ENCODE measurements at regions not wholly inside any gene's neighbourhood (a gene's known extent, or its start where the extent isn't known, plus 50 kb on each side); places are given as distances from the start of the nearest gene placed in this dataset.

- TF ChIP-seq, protein P1, sequence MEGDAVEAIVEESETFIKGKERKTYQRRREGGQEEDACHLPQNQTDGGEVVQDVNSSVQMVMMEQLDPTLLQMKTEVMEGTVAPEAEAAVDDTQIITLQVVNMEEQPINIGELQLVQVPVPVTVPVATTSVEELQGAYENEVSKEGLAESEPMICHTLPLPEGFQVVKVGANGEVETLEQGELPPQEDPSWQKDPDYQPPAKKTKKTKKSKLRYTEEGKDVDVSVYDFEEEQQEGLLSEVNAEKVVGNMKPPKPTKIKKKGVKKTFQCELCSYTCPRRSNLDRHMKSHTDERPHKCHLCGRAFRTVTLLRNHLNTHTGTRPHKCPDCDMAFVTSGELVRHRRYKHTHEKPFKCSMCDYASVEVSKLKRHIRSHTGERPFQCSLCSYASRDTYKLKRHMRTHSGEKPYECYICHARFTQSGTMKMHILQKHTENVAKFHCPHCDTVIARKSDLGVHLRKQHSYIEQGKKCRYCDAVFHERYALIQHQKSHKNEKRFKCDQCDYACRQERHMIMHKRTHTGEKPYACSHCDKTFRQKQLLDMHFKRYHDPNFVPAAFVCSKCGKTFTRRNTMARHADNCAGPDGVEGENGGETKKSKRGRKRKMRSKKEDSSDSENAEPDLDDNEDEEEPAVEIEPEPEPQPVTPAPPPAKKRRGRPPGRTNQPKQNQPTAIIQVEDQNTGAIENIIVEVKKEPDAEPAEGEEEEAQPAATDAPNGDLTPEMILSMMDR (IDR thresholded peaks at IDR 0.05; ENCODE audit: poor library complexity, severe bottlenecking) = no peak
Observed at GRCh38 chr4:3851881-3852280, 85.7 kb downstream of the ADRA2C start (continued).

GRCh38 chr4:3852309-3852708, 86.1 kb downstream of the ADRA2C start:
- Histone ChIP-seq H3K79me2 (replicated peaks; ENCODE audit: insufficient read depth, low read length) (no peaks in the 10 kb centered on the region), H4K20me1 (ENCODE audit: insufficient read depth) (no peaks in the 10 kb centered on the region), H3K4me2 (ENCODE audit: low read length) (no peak overlapping the region), H3K9me3 (ENCODE audit: low read length) (no peaks in the 10 kb centered on the region), H3K27ac (ENCODE audit: low read length) (no peak overlapping the region), H3K27me3 (ENCODE audit: insufficient read depth, low read depth, low read length) (no peaks in the 10 kb centered on the region), H3F3A (ENCODE audit: insufficient read depth, low read length, poor library complexity, severe bottlenecking) (no peaks in the 10 kb centered on the region), H2AFZ (ENCODE audit: low read depth, low read length) (no peak overlapping the region), H3K9me2 (ENCODE audit: insufficient read depth, low read length) (no peaks in the 10 kb centered on the region), H3K36me3 (ENCODE audit: insufficient read depth, low read length) (no peaks in the 10 kb centered on the region), H3K4me3 (ENCODE audit: low read length) (no peak overlapping the region), H3K9ac (ENCODE audit: low read length) (no peak overlapping the region)
- TF ChIP-seq EP300 (conservative IDR thresholded peaks at IDR 0.05; ENCODE audit: poor library complexity, severe bottlenecking) (no peak), TAF1 (IDR thresholded peaks at IDR 0.05; ENCODE audit: low read depth) (no peak), RAD21 (conservative IDR thresholded peaks at IDR 0.05) (no peak), MXI1 (conservative IDR thresholded peaks at IDR 0.05; ENCODE audit: poor library complexity, severe bottlenecking) (no peak), REST (IDR thresholded peaks at IDR 0.05; ENCODE audit: borderline replicate concordance) (no peak), EZH2 (IDR thresholded peaks at IDR 0.05; ENCODE audit: borderline replicate concordance, insufficient read depth, low read length, poor library complexity, severe bottlenecking) (no peak), SMC3 (conservative IDR thresholded peaks at IDR 0.05; ENCODE audit: poor library complexity) (no peak), POLR2AphosphoS5 (IDR thresholded peaks at IDR 0.05) (no peak)
- TF ChIP-seq, protein P1 (IDR thresholded peaks at IDR 0.05; ENCODE audit: poor library complexity, severe bottlenecking) = no peak

DNA sequence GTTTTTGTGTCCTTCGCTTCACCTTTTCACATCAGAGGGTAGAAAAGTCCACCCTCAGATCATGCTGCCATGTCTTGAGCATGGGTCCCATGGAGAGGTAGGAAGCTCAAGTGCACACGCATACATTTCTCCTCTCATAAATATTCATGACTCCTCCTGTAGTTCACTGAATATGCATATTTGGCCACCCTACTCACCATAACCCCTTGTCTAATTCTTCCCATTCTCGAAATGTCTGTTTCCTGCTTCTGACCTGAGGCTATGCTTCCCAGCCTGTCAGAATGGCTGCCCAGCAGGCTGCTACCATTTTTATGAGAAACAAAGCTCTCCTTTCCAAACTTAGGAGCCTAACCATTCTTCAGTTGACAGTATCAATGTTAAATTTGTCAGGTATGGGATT, 86.5 kb downstream of the ADRA2C start:
- Histone ChIP-seq H2AFZ (ENCODE audit: low read depth, low read length) (no peak overlapping the region), H3F3A (ENCODE audit: insufficient read depth, low read length, poor library complexity, severe bottlenecking) (no peaks in the 10 kb centered on the region), H3K9me3 (ENCODE audit: low read length) (no peaks in the 10 kb centered on the region), H4K20me1 (ENCODE audit: insufficient read depth) (no peaks in the 10 kb centered on the region), H3K9ac (ENCODE audit: low read length) (no peak overlapping the region), H3K27ac (ENCODE audit: low read length) (no peak overlapping the region), H3K27me3 (ENCODE audit: insufficient read depth, low read depth, low read length) (no peaks in the 10 kb centered on the region), H3K36me3 (ENCODE audit: insufficient read depth, low read length) (no peaks in the 10 kb centered on the region), H3K4me3 (ENCODE audit: low read length) (no peak overlapping the region), H3K9me2 (ENCODE audit: insufficient read depth, low read length) (no peaks in the 10 kb centered on the region), H3K79me2 (replicated peaks; ENCODE audit: insufficient read depth, low read length) (no peaks in the 10 kb centered on the region), H3K4me2 (ENCODE audit: low read length) (no peak overlapping the region)
- TF ChIP-seq TAF1 (IDR thresholded peaks at IDR 0.05; ENCODE audit: low read depth) (no peak), POLR2AphosphoS5 (IDR thresholded peaks at IDR 0.05) (no peak), MXI1 (conservative IDR thresholded peaks at IDR 0.05; ENCODE audit: poor library complexity, severe bottlenecking) (no peak), RAD21 (conservative IDR thresholded peaks at IDR 0.05) (no peak)
- TF ChIP-seq, protein P1 (IDR thresholded peaks at IDR 0.05; ENCODE audit: poor library complexity, severe bottlenecking) = no peak
